ENCODE measurements at regions not wholly inside any gene's neighbourhood (a gene's known extent, or its start where the extent isn't known, plus 50 kb on each side); places are given as distances from the start of the nearest gene placed in this dataset.

GRCh38 chr14:96979611-96980074, 182.5 kb downstream of the VRK1 start:
- Histone ChIP-seq H3K27ac (no peak overlapping the region), H3K4me1 (no peaks in the 10 kb centered on the region), H3K4me3 (no peak overlapping the region), H3K9ac (ENCODE audit: low read depth in 2 of 2, low read length in 2 of 2) (no peak overlapping the region), H3K27me3 (no peaks in the 10 kb centered on the region), H3K36me3 (no peaks in the 10 kb centered on the region), H3K9me3 (no peaks in the 10 kb centered on the region)
- no peak for DNase-seq
- TF ChIP-seq, protein P1, sequence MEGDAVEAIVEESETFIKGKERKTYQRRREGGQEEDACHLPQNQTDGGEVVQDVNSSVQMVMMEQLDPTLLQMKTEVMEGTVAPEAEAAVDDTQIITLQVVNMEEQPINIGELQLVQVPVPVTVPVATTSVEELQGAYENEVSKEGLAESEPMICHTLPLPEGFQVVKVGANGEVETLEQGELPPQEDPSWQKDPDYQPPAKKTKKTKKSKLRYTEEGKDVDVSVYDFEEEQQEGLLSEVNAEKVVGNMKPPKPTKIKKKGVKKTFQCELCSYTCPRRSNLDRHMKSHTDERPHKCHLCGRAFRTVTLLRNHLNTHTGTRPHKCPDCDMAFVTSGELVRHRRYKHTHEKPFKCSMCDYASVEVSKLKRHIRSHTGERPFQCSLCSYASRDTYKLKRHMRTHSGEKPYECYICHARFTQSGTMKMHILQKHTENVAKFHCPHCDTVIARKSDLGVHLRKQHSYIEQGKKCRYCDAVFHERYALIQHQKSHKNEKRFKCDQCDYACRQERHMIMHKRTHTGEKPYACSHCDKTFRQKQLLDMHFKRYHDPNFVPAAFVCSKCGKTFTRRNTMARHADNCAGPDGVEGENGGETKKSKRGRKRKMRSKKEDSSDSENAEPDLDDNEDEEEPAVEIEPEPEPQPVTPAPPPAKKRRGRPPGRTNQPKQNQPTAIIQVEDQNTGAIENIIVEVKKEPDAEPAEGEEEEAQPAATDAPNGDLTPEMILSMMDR (IDR thresholded peaks at IDR 0.05), result no peak
- intact Hi-C loops (cut with DNase I), result no loop called here

DNA sequence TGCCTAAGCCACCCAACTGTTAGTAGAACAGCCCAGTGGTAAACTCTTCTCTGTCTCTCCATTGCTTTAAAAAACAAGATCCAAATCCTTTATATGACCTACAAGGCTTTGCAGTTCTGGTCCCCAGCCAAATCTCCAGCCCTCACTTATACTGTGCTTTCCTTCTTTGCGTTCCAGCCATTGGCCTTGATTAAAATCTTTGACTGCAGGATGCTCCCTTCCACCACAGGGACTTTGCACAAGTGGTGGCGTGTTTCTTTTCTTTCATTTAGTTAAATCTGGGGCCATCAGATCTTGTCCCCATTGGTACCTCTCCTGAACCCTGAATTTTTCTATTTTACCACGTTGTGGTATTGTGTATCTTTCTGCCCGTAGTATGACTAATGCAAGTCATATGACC, 183.7 kb downstream of the VRK1 start:
- intact Hi-C loops (cut with DNase I), result no loop called here
- H3K4me1 ChIP-seq, result no peaks in the 10 kb centered on the region
- no peak overlapping the region for H3K9ac ChIP-seq (ENCODE audit: low read depth in 2 of 2, low read length in 2 of 2)
- no peaks in the 10 kb centered on the region for H3K27me3 ChIP-seq
- no peak overlapping the region for H3K27ac ChIP-seq
- H3K9me3 ChIP-seq, result no peaks in the 10 kb centered on the region
- TF ChIP-seq, protein P1 (IDR thresholded peaks at IDR 0.05), result no peak
- no peaks in the 10 kb centered on the region for H3K36me3 ChIP-seq
- H3K4me3 ChIP-seq, result no peak overlapping the region
- no peak for DNase-seq

DNA sequence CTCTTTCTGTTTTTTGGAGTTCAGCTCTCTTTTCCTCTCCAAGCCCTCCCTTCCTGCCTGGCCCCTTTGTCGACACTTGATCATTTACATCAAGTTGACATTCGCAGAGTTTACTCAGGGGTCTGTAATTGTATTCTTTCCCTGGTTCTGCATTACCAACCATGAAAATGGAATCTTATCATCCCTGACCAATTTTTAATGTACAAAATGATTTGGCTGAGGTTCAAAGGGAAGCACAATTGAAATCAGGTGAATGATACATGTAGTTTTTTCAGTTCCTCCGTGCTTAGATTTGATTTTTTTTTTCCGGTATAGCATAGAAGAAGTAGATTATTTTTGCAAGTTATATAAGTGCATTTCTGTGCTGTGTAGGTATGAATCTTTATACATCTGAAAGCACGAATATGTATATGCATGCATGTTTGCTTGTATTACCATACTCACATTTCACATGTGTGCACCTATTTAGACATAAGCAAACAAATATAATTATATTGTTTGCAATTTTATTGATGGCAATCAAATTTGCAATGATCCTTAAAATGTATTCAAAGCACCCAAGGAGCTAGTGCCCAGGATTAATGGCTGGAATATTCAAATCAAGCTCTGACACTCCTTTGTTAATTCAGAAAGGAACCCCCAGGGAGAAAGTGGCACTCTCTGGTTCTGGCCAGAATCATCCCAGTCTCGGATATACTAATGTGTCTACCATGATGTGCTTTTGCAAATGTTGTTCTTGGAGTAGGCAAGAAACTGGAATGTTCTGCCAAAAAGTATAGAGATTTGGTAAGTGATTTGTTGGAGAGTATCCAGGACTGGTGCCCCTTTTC, 189.3 kb downstream of the VRK1 start:
- Histone ChIP-seq H3K36me3 (no peaks in the 10 kb centered on the region), H3K27me3 (no peaks in the 10 kb centered on the region), H3K4me3 (no peak overlapping the region), H3K4me1 (no peaks in the 10 kb centered on the region), H3K9me3 (no peaks in the 10 kb centered on the region), H3K27ac (no peak overlapping the region), H3K9ac (ENCODE audit: low read depth in 2 of 2, low read length in 2 of 2) (no peak overlapping the region)
- intact Hi-C loops (cut with DNase I), result no loop called here
- no peak for DNase-seq
- TF ChIP-seq, protein P1 (IDR thresholded peaks at IDR 0.05), result no peak

GRCh38 chr14:96987086-96987474, 189.9 kb downstream of the VRK1 start:
- Histone ChIP-seq H3K9me3 (no peaks in the 10 kb centered on the region), H3K27me3 (no peaks in the 10 kb centered on the region), H3K36me3 (no peaks in the 10 kb centered on the region), H3K4me3 (no peak overlapping the region), H3K27ac (no peak overlapping the region), H3K4me1 (no peaks in the 10 kb centered on the region), H3K9ac (ENCODE audit: low read depth in 2 of 2, low read length in 2 of 2) (no peak overlapping the region)
- intact Hi-C loops (cut with DNase I), result no loop called here
- TF ChIP-seq, protein P1 (IDR thresholded peaks at IDR 0.05), result no peak
- no peak for DNase-seq

DNA sequence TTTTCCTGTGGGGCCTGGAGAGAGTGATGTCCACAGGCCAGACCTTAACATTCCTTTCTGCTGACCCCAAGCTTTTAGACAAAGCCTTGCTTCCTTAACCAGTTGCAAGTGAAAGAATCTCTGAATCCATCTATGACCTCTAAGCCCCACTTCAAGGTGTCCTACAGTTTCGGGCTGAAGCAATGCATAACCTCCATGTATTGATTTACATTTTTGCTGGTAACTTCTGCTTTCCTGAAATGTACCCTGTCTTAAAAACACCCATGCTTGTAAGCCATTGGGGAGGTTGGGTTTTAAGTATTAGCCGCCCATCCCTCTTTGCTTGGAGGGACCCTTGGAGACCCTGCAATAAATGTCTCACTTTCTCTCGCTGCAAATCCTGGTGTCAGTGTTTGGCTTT, 190.6 kb downstream of the VRK1 start:
- no peaks in the 10 kb centered on the region for H3K9me3 ChIP-seq
- no peak overlapping the region for H3K9ac ChIP-seq (ENCODE audit: low read depth in 2 of 2, low read length in 2 of 2)
- H3K27ac ChIP-seq, result no peak overlapping the region
- no peaks in the 10 kb centered on the region for H3K27me3 ChIP-seq
- H3K4me3 ChIP-seq, result no peak overlapping the region
- H3K36me3 ChIP-seq, result no peaks in the 10 kb centered on the region
- intact Hi-C loops (cut with DNase I), result no loop called here
- no peak for DNase-seq
- TF ChIP-seq, protein P1 (IDR thresholded peaks at IDR 0.05), result no peak
- no peaks in the 10 kb centered on the region for H3K4me1 ChIP-seq

Data from colonic mucosa (tissue), 4 donors.